ENCODE measurements at regions not wholly inside any gene's neighbourhood (a gene's known extent, or its start where the extent isn't known, plus 50 kb on each side); places are given as distances from the start of the nearest gene placed in this dataset.

GRCh38 chr3:43895573-43895972, 204.8 kb downstream of the ABHD5 start:
- TF ChIP-seq CTCF (IDR thresholded peaks at IDR 0.05; ENCODE audit: insufficient read depth, low read depth, low read length, missing control alignments): no peak
- no peak for DNase-seq (ENCODE audit: low read depth)
- H3K4me3 ChIP-seq (ENCODE audit: low read depth, low read length): no peak overlapping the region

GRCh38 chr3:43902415-43902814, 211.7 kb downstream of the ABHD5 start:
- no peak for DNase-seq (ENCODE audit: low read depth)
- no peak for TF ChIP-seq CTCF (IDR thresholded peaks at IDR 0.05; ENCODE audit: insufficient read depth, low read depth, low read length, missing control alignments)
- H3K4me3 ChIP-seq (ENCODE audit: low read depth, low read length): no peak overlapping the region

GRCh38 chr3:43905157-43905556, 214.4 kb downstream of the ABHD5 start:
- no peak overlapping the region for H3K4me3 ChIP-seq (ENCODE audit: low read depth, low read length)
- no peak for DNase-seq (ENCODE audit: low read depth)
- TF ChIP-seq CTCF (IDR thresholded peaks at IDR 0.05; ENCODE audit: insufficient read depth, low read depth, low read length, missing control alignments): no peak

GRCh38 chr3:43906849-43907507, 216.2 kb downstream of the ABHD5 start:
- no peak for DNase-seq (ENCODE audit: low read depth)

GRCh38 chr3:43907508-43907858, 216.7 kb downstream of the ABHD5 start:
- H3K4me3 ChIP-seq (ENCODE audit: low read depth, low read length): no peak overlapping the region
- no peak for TF ChIP-seq CTCF (IDR thresholded peaks at IDR 0.05; ENCODE audit: insufficient read depth, low read depth, low read length, missing control alignments)
- peak; percentile 53 for DNase-seq (ENCODE audit: low read depth)

More at GRCh38 chr3:43906849-43907507, 216.2 kb downstream of the ABHD5 start:
- no peak for TF ChIP-seq CTCF (IDR thresholded peaks at IDR 0.05; ENCODE audit: insufficient read depth, low read depth, low read length, missing control alignments)
- H3K4me3 ChIP-seq (ENCODE audit: low read depth, low read length): no peak overlapping the region

GRCh38 chr3:43908456-43908855, 217.7 kb downstream of the ABHD5 start:
- no peak for TF ChIP-seq CTCF (IDR thresholded peaks at IDR 0.05; ENCODE audit: insufficient read depth, low read depth, low read length, missing control alignments)
- no peak for DNase-seq (ENCODE audit: low read depth)

GRCh38 chr3:43909149-43909548, 218.4 kb downstream of the ABHD5 start:
- no peak overlapping the region for H3K4me3 ChIP-seq (ENCODE audit: low read depth, low read length)
- no peak for DNase-seq (ENCODE audit: low read depth)
- TF ChIP-seq CTCF (IDR thresholded peaks at IDR 0.05; ENCODE audit: insufficient read depth, low read depth, low read length, missing control alignments): no peak

More at GRCh38 chr3:43908456-43908855, 217.7 kb downstream of the ABHD5 start:
- H3K4me3 ChIP-seq (ENCODE audit: low read depth, low read length): no peak overlapping the region
